H9 (cell line): ENCODE measurements at regions not wholly inside any gene's neighbourhood (a gene's known extent, or its start where the extent isn't known, plus 50 kb on each side); places are given as distances from the start of the nearest gene placed in this dataset.

ENCODE experiments used
- DNase-seq: peaks from one replicate; pipeline ENCODE4 v3.0.0-alpha.2; 2017
- H2AFZ ChIP-seq: one replicate; pipeline ENCODE4 v1.6.1; 2013; ENCODE audit warnings: mild to moderate bottlenecking, low read length, control low read depth, moderate library complexity
- H2AK5ac ChIP-seq: 2 replicates; pipeline ENCODE4 v1.6.1; 2013; ENCODE audit warnings: low read length, control low read depth, mixed read lengths; ENCODE audit not compliant: insufficient read length
- H2BK120ac ChIP-seq: one replicate; pipeline ENCODE4 v1.6.1; 2013; ENCODE audit warnings: low read depth, mild to moderate bottlenecking, low read length, control low read depth, inconsistent platforms; ENCODE audit not compliant: poor library complexity, severe bottlenecking
- H2BK12ac ChIP-seq: 2 replicates; pipeline ENCODE4 v1.6.1; 2013; ENCODE audit warnings: low read length, control low read depth, mixed read lengths, low read depth; ENCODE audit not compliant: insufficient read length
- H2BK15ac ChIP-seq: 2 replicates; pipeline ENCODE4 v1.6.1; 2013; ENCODE audit warnings: low read depth, low read length, control low read depth
- H2BK20ac ChIP-seq: one replicate; pipeline ENCODE4 v1.6.1; 2013; ENCODE audit warnings: low read depth, mild to moderate bottlenecking, low read length, control low read depth, inconsistent platforms; ENCODE audit not compliant: poor library complexity, severe bottlenecking
- H2BK5ac ChIP-seq: 2 replicates; pipeline ENCODE4 v1.6.1; 2013; ENCODE audit warnings: low read length, control low read depth, mixed read lengths; ENCODE audit not compliant: insufficient read length
- H3K14ac ChIP-seq: 2 replicates; pipeline ENCODE4 v1.6.1; 2013; ENCODE audit warnings: low read length, control low read depth; ENCODE audit not compliant: insufficient read depth
- H3K18ac ChIP-seq: 2 replicates; pipeline ENCODE4 v1.6.1; 2013; ENCODE audit warnings: low read depth, mild to moderate bottlenecking, mixed read lengths, low read length, control low read depth; ENCODE audit not compliant: insufficient read length
- H3K23ac ChIP-seq: 2 replicates; pipeline ENCODE4 v1.6.1; 2013; ENCODE audit warnings: low read length, control low read depth, mixed read lengths, low read depth; ENCODE audit not compliant: insufficient read length
- H3K23me2 ChIP-seq: 2 replicates; pipeline ENCODE4 v1.6.1; 2013; ENCODE audit warnings: low read depth, mild to moderate bottlenecking, mixed read lengths, low read length, control low read depth; ENCODE audit not compliant: insufficient read length, poor library complexity, severe bottlenecking
- H3K27ac ChIP-seq: 2 replicates; pipeline ENCODE4 v1.5.1; 2013; ENCODE audit warnings: low read length, control low read depth, mixed read lengths, low read depth; ENCODE audit not compliant: insufficient read length
- H3K27me3 ChIP-seq: 2 replicates; pipeline ENCODE4 v1.6.1; 2013; ENCODE audit warnings: low read length, control low read depth, inconsistent platforms; ENCODE audit not compliant: insufficient read depth
- H3K4ac ChIP-seq: 2 replicates; pipeline ENCODE4 v1.6.1; 2013; ENCODE audit warnings: low read depth, mild to moderate bottlenecking, control low read depth, inconsistent platforms, low read length, moderate library complexity
- H3K4me1 ChIP-seq: 2 replicates; pipeline ENCODE4 v1.6.1; 2013; ENCODE audit warnings: low read length, control low read depth, inconsistent platforms; ENCODE audit not compliant: insufficient read depth
- H3K4me2 ChIP-seq: 2 replicates; pipeline ENCODE4 v1.6.1; 2013; ENCODE audit warnings: low read length, control low read depth, mixed read lengths; ENCODE audit not compliant: insufficient read length, insufficient read depth
- H3K56ac ChIP-seq: 2 replicates; pipeline ENCODE4 v1.6.1; 2013; ENCODE audit warnings: low read depth, mild to moderate bottlenecking, mixed read lengths, low read length, control low read depth; ENCODE audit not compliant: insufficient read length
- H3K79me1 ChIP-seq: 2 replicates; pipeline ENCODE4 v1.6.1; 2013; ENCODE audit warnings: low read depth, mild to moderate bottlenecking, moderate library complexity, low read length, control low read depth, inconsistent platforms; ENCODE audit not compliant: insufficient read depth, poor library complexity, severe bottlenecking
- H3K79me2 ChIP-seq: 2 replicates; pipeline ENCODE4 v1.6.1; 2013; ENCODE audit warnings: low read length, control low read depth, inconsistent platforms; ENCODE audit not compliant: insufficient read depth
- H3K9ac ChIP-seq: 2 replicates; pipeline ENCODE4 v1.6.1; 2013; ENCODE audit warnings: low read length, control low read depth, mixed read lengths; ENCODE audit not compliant: insufficient read length; ENCODE audit errors: extremely low read depth
- H3K9me3 ChIP-seq: one replicate; pipeline ENCODE4 v1.6.1; 2013; ENCODE audit warnings: low read depth, low read length, inconsistent platforms; ENCODE audit not compliant: control insufficient read depth
- H3T11ph ChIP-seq: one replicate; pipeline ENCODE4 v1.6.1; 2013; ENCODE audit warnings: mild to moderate bottlenecking, low read length, control low read depth, inconsistent platforms
- H4K20me1 ChIP-seq: one replicate; pipeline ENCODE4 v1.6.1; 2013; ENCODE audit not compliant: control insufficient read depth, insufficient read length, insufficient read depth
- H4K5ac ChIP-seq: 2 replicates; pipeline ENCODE4 v1.6.1; 2013; ENCODE audit warnings: low read depth, mild to moderate bottlenecking, mixed read lengths, low read length, control low read depth; ENCODE audit not compliant: insufficient read length
- H4K8ac ChIP-seq: replicated peaks from 2 replicates; pipeline ENCODE4 v1.6.1; 2013; ENCODE audit warnings: low read length, control low read depth, mixed read lengths, low read depth; ENCODE audit not compliant: insufficient read length
- H4K91ac ChIP-seq: 2 replicates; pipeline ENCODE4 v1.6.1; 2013; ENCODE audit warnings: low read depth, mild to moderate bottlenecking, moderate library complexity, mixed read lengths, low read length, control low read depth; ENCODE audit not compliant: insufficient read length
- H3K27ac Mint-ChIP-seq, 3 experiments: 2 replicates in 2 of 3; 3 replicates in 1 of 3; pipeline ENCODE4 v1.8.0; 2020 to 2021; ENCODE audit warnings: mixed read lengths in 3 of 3, mild to moderate bottlenecking in 1 of 3, moderate library complexity in 1 of 3
- H3K27me3 Mint-ChIP-seq: 2 replicates; pipeline ENCODE4 v1.8.0; 2021; ENCODE audit warnings: low read depth, mild to moderate bottlenecking, moderate library complexity, mixed read lengths
- H3K36me3 Mint-ChIP-seq, 3 experiments: 2 replicates in 2 of 3; 3 replicates in 1 of 3; pipeline ENCODE4 v1.8.0; 2020 to 2021; ENCODE audit warnings: low read depth in 3 of 3, mixed read lengths in 3 of 3; ENCODE audit not compliant: insufficient read depth in 1 of 3
- H3K4me1 Mint-ChIP-seq, 2 experiments: 2 replicates each; pipeline ENCODE4 v1.8.0; 2020; ENCODE audit warnings: mixed read lengths in 2 of 2
- H3K4me3 Mint-ChIP-seq, 2 experiments: 2 replicates in 1 of 2; 3 replicates in 1 of 2; pipeline ENCODE4 v1.8.0; 2020 to 2021; ENCODE audit warnings: mild to moderate bottlenecking in 2 of 2, mixed read lengths in 2 of 2, moderate library complexity in 1 of 2
- H3K9me3 Mint-ChIP-seq, 2 experiments: 2 replicates in 1 of 2; 3 replicates in 1 of 2; pipeline ENCODE4 v1.8.0; 2020; ENCODE audit warnings: mild to moderate bottlenecking in 2 of 2, mixed read lengths in 2 of 2, moderate library complexity in 1 of 2
- WGBS: extraction: QIAGEN DNeasy Blood & Tissue Kit; methylation state at CpG from one replicate; pipeline ENCODE4 v1.1.7; 2013; ENCODE audit warnings: missing lambda C conversion rate, low lambda C conversion rate, mixed read lengths; ENCODE audit not compliant: insufficient read length; ENCODE audit errors: extremely low coverage; 5-methylcytosine and 5-hydroxymethylcytosine counted together
- TF ChIP-seq, protein P1 (sequence below): fragments of 200-600 bp; sonication (generic); conservative IDR thresholded peaks from 3 replicates; pipeline ENCODE4 v1.8.0; 2021; ENCODE audit warnings: antibody characterized with exemption, mild to moderate bottlenecking

GRCh38 chr20:61119273-61119672 lies 132.8 kb upstream of the CDH4 start:
- Mint-ChIP-seq H3K36me3 (no peaks in the 10 kb centered on the region; a peak in 1 of 7 replicates), H3K4me3 (no peak overlapping the region), H3K27me3 (peaks cover 66% of the 10 kb centered on the region), H3K27ac (no peak overlapping the region), H3K4me1 (peaks cover 18% of the 10 kb centered on the region in 2 experiments), H3K9me3 (peaks cover 3 to 4% of the 10 kb centered on the region in 2 experiments; a peak in 3 of 5 replicates)
- H3K4ac ChIP-seq: no peak overlapping the region
- H2BK20ac ChIP-seq: no peak overlapping the region
- no peaks in the 10 kb centered on the region for H3K23me2 ChIP-seq
- H4K5ac ChIP-seq: no peak overlapping the region
- H3K4me1 ChIP-seq: no peaks in the 10 kb centered on the region
- no peak overlapping the region for H2BK12ac ChIP-seq
- no peak overlapping the region for H2AK5ac ChIP-seq
- H3K27me3 ChIP-seq: no peaks in the 10 kb centered on the region
- H3K79me1 ChIP-seq: no peaks in the 10 kb centered on the region
- no peak for DNase-seq
- no peak overlapping the region for H2BK120ac ChIP-seq
- H3T11ph ChIP-seq: no peak overlapping the region
- no peak overlapping the region for H3K18ac ChIP-seq
- no peaks in the 10 kb centered on the region for H3K79me2 ChIP-seq
- no peaks in the 10 kb centered on the region for H4K20me1 ChIP-seq
- H4K8ac ChIP-seq: no peak overlapping the region
- H3K9me3 ChIP-seq: no peaks in the 10 kb centered on the region
- H3K14ac ChIP-seq: no peak overlapping the region
- no peak overlapping the region for H3K4me2 ChIP-seq
- H2BK5ac ChIP-seq: no peak overlapping the region
- no peak overlapping the region for H3K27ac ChIP-seq
- H3K23ac ChIP-seq: no peak overlapping the region
- no peak overlapping the region for H4K91ac ChIP-seq
- no peak overlapping the region for H2BK15ac ChIP-seq
- H2AFZ ChIP-seq: no peak overlapping the region
- H3K9ac ChIP-seq: no peak overlapping the region
- no peak overlapping the region for H3K56ac ChIP-seq
- TF ChIP-seq, protein P1, sequence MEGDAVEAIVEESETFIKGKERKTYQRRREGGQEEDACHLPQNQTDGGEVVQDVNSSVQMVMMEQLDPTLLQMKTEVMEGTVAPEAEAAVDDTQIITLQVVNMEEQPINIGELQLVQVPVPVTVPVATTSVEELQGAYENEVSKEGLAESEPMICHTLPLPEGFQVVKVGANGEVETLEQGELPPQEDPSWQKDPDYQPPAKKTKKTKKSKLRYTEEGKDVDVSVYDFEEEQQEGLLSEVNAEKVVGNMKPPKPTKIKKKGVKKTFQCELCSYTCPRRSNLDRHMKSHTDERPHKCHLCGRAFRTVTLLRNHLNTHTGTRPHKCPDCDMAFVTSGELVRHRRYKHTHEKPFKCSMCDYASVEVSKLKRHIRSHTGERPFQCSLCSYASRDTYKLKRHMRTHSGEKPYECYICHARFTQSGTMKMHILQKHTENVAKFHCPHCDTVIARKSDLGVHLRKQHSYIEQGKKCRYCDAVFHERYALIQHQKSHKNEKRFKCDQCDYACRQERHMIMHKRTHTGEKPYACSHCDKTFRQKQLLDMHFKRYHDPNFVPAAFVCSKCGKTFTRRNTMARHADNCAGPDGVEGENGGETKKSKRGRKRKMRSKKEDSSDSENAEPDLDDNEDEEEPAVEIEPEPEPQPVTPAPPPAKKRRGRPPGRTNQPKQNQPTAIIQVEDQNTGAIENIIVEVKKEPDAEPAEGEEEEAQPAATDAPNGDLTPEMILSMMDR: no peak
- WGBS: no CpG with 5 or more reads among the region's 10 CpGs
